Dendritic cell treated with granulocyte-macrophage colony-stimulating factor and Interleukin-4, amounts not matched to agents 40 ng/mL and 50 ng/mL, for 4 days (primary cell): ENCODE measurements at regions not wholly inside any gene's neighbourhood (a gene's known extent, or its start where the extent isn't known, plus 50 kb on each side); places are given as distances from the start of the nearest gene placed in this dataset.
"Not testable (repeated sequence)": the region's sequence is repeated elsewhere in the genome, so short reads cannot be mapped to it uniquely, and the experiment has no call there.

Experiments
- H3K27ac Mint-ChIP-seq: one replicate; pipeline ENCODE4 v1.8.0; 2022; ENCODE audit warnings: mild to moderate bottlenecking, mixed read lengths
- H3K27me3 Mint-ChIP-seq: one replicate; pipeline ENCODE4 v1.8.0; 2022; ENCODE audit warnings: mild to moderate bottlenecking, mixed read lengths
- H3K36me3 Mint-ChIP-seq: one replicate; pipeline ENCODE4 v1.8.0; 2022; ENCODE audit warnings: low read depth, mixed read lengths
- H3K4me1 Mint-ChIP-seq: one replicate; pipeline ENCODE4 v1.8.0; 2022; ENCODE audit warnings: low read depth, mixed read lengths
- H3K4me3 Mint-ChIP-seq: one replicate; pipeline ENCODE4 v1.8.0; 2022; ENCODE audit warnings: mild to moderate bottlenecking, moderate library complexity, mixed read lengths
- H3K9me3 Mint-ChIP-seq: one replicate; pipeline ENCODE4 v1.8.0; 2022; ENCODE audit warnings: mixed read lengths
- intact Hi-C: fragments of 100-400 bp; cut with micrococcal nuclease; formaldehyde crosslinking; loops from one replicate; pipeline ENCODE4 v1.15.0; 2022

DNA sequence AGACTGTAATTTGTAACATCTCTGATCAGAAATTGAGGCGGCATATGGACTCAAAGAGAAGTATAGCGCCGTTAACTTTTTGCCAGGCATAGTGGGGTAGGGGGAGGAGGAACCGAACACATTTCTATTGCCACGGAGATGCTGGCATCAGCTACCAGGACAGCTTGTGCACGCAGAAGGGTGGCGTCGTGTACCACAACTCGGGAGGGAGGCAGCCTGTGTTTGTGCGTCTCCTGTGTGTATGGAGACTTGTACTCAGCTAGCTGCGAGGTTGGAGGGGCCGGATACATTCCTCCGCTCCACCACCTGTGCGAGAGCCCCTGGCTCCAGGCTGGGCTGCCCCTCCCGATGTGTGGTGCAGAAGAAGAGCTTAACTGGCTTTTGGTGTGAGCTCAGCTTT, 634.8 kb downstream of the TYW1 start:
- Mint-ChIP-seq H3K9me3 (peaks cover under 1% of the 10 kb centered on the region), H3K36me3 (no peaks in the 10 kb centered on the region), H3K4me3 (no peak overlapping the region), H3K27me3 (no peaks in the 10 kb centered on the region), H3K4me1 (no peaks in the 10 kb centered on the region), H3K27ac (no peak overlapping the region)
- intact Hi-C loops, result no loop called here

GRCh38 chr7:67635271-67635670, 638.6 kb downstream of the TYW1 start:
- H3K4me1 Mint-ChIP-seq, result no peaks in the 10 kb centered on the region
- no peak overlapping the region for H3K4me3 Mint-ChIP-seq
- intact Hi-C loops, result no loop called here
- no peak overlapping the region for H3K27ac Mint-ChIP-seq
- no peaks in the 10 kb centered on the region for H3K27me3 Mint-ChIP-seq
- peaks cover 9% of the 10 kb centered on the region for H3K9me3 Mint-ChIP-seq
- no peaks in the 10 kb centered on the region for H3K36me3 Mint-ChIP-seq

DNA sequence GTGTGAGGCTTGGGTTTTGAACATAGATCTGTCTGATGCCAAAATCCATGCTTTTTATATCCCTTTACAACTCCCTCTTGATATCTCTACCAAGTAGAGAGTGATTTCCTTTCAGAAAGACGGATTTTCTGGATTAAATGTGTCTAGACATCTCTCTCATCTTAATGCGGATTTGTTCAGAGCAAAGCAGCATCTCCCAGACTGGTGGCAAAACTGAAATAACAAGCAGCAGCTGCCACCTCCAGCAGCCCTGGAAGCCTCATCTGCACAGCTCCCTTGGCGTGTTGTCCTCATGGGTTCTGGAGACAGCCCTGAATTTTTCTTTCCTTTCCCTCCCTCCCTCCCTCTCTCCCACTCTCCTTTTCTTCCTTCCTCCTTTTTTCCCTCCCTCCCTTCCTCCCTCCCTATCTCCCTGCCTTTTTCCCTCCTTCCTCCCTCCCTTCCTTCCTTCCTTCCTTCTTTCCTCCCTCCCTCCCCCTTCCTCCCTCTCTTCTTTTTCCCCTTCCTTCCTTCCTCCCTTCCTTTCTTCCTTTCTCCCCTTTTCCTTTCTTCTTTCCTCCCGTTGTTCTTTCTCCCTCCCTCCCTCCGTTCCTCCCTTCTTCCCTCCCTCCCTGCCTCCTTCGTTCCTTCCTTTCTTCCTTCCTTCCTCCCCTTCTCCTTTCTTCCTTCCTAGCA, 639.9 kb downstream of the TYW1 start:
- no peaks in the 10 kb centered on the region for H3K36me3 Mint-ChIP-seq
- no peaks in the 10 kb centered on the region for H3K4me1 Mint-ChIP-seq
- intact Hi-C loops, result no loop called here

GRCh38 chr7:67637023-67637358, 640.4 kb downstream of the TYW1 start:
- H3K27me3 Mint-ChIP-seq, result no peaks in the 10 kb centered on the region
- intact Hi-C loops, result no loop called here
- no peak overlapping the region for H3K4me3 Mint-ChIP-seq
- no peaks in the 10 kb centered on the region for H3K4me1 Mint-ChIP-seq
- H3K9me3 Mint-ChIP-seq, result peaks cover 9% of the 10 kb centered on the region
- H3K27ac Mint-ChIP-seq, result no peak overlapping the region
- H3K36me3 Mint-ChIP-seq, result no peaks in the 10 kb centered on the region

More for the DNA sequence above, 639.9 kb downstream of the TYW1 start:
- Mint-ChIP-seq H3K4me3 (no peak overlapping the region), H3K9me3 (peaks cover 9% of the 10 kb centered on the region), H3K27ac (no peak overlapping the region), H3K27me3 (no peaks in the 10 kb centered on the region)

DNA sequence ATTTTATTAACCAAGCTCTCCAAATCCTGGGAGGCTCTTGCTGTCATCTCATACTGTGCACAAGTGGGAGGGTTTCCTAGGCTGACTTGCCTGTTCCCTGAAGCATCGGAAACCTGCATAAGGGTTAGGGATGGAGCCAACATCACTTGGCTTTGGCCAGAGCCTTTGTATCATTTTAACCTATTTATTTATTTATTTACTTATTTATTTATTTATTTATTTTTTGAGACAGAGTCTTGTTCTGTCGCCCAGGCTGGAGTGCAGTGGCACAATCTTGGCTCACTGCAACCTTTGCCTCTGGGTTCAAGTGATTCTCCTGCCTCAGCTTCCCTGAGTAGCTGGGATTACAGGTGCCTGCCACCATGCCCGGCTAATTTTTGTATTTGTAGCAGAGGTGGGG, 645.9 kb downstream of the TYW1 start:
- peaks cover 22% of the 10 kb centered on the region for H3K9me3 Mint-ChIP-seq
- H3K27me3 Mint-ChIP-seq, H3K4me3 Mint-ChIP-seq, H3K4me1 Mint-ChIP-seq, H3K27ac Mint-ChIP-seq, H3K36me3 Mint-ChIP-seq, intact Hi-C loops: not testable (repeated sequence)

DNA sequence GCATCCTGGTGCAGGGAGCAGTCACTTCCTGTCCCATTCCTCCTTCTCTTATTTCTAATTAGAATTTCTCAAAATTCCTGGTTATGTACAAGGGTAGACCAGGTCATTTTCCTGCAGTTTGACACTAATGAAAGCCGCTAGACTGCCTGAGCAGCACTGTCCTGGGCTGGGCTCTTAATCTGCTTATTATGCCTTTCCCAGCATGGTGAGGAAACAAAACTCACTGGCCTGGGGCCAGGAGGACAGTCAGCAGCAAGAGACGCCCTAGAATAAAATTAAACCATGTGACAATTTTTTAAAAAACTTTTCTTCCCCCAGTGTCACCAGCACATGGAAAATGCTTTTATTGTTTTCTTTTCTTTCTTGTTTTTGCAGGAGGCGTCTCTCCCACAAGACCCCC, 647.5 kb downstream of the TYW1 start:
- Mint-ChIP-seq H3K9me3 (peaks cover 29% of the 10 kb centered on the region), H3K36me3 (no peaks in the 10 kb centered on the region), H3K27me3 (no peaks in the 10 kb centered on the region), H3K4me3 (no peak overlapping the region), H3K4me1 (no peaks in the 10 kb centered on the region), H3K27ac (no peak overlapping the region)
- intact Hi-C loops, result no loop called here

DNA sequence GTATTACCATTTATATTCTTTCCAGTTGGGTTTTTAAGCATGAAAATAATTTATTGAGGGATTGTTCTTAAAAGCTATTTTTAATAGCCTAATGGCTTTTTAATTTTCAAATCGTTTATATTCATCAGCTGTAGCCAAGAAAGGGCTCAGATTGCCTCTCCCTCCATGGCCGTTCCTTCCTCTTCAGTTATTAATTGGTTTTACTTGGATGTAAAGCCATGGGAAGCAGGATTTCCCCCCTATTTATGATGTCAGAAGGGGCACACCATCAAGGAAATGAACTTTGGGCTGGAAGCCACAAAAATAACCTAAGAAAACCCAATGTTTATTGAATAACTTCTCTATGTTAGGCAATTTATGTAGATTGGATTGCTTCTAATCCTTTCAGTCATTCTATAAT, 656.3 kb downstream of the TYW1 start:
- no peaks in the 10 kb centered on the region for H3K4me1 Mint-ChIP-seq
- H3K27ac Mint-ChIP-seq, result no peak overlapping the region
- intact Hi-C loops, result no loop called here
- H3K27me3 Mint-ChIP-seq, result no peaks in the 10 kb centered on the region
- peaks cover 20% of the 10 kb centered on the region for H3K9me3 Mint-ChIP-seq
- no peaks in the 10 kb centered on the region for H3K36me3 Mint-ChIP-seq
- H3K4me3 Mint-ChIP-seq, result no peak overlapping the region

DNA sequence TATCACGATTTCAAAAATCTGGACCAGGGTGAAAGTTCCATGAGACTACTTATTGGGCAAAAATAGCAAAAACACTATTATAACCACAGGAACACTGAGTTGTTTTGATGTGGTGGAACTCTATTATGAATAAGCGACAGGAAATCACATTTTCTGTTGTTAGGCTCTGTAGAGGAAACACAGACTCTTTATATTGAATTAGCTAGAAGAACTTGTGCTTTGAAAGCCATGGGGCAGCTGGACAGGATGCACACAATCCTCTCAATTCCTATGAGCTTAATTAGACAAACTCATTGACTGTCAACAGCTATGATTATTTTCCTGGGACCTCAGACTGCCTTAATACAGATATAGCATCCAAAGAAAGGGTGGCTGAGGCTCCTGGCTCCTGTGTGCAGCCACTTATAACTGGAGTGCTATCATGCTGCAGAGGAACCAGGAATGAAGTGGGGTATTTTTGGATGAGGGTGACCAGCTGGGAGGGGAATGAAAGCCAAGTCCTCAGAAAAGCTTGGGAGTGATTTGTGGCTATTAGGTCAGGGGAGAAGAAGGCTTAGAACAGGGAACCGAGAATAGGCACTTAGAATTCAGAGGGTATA, 657.3 kb downstream of the TYW1 start:
- Mint-ChIP-seq H3K4me3 (no peak overlapping the region), H3K27ac (no peak overlapping the region), H3K36me3 (no peaks in the 10 kb centered on the region), H3K4me1 (no peaks in the 10 kb centered on the region), H3K9me3 (peaks cover 15% of the 10 kb centered on the region), H3K27me3 (no peaks in the 10 kb centered on the region)
- intact Hi-C loops, result no loop called here

- no peak overlapping the region for H3K27ac Mint-ChIP-seq
- H3K36me3 Mint-ChIP-seq, result no peaks in the 10 kb centered on the region
- no peak overlapping the region for H3K4me3 Mint-ChIP-seq
- H3K4me1 Mint-ChIP-seq, result no peaks in the 10 kb centered on the region
- H3K9me3 Mint-ChIP-seq, result peaks cover 12% of the 10 kb centered on the region
- intact Hi-C loops, result no loop called here
- no peaks in the 10 kb centered on the region for H3K27me3 Mint-ChIP-seq
These were observed 658.0 kb downstream of the TYW1 start for GRCh38 chr7:67654642-67655041.

DNA sequence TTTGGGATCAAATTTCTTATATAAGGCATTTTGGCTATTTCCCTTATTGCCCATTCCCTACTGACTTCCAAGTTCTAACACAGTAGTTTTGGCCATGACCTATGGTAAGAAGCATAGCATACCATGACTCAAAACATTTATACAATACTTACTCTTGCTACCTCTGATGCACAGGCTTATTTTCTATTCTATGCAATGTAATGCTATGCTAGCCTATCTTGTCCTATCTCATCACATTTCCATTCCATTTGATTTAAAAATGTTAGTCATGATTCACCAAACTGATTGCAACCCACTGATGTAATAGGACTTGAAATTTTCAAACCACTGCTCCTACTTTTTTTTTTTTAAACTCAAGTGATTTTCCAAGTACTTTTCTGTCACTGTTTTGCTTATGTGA, 658.5 kb downstream of the TYW1 start:
- H3K4me3 Mint-ChIP-seq, result no peak overlapping the region
- H3K9me3 Mint-ChIP-seq, result peaks cover 12% of the 10 kb centered on the region
- H3K27ac Mint-ChIP-seq, result no peak overlapping the region
- intact Hi-C loops, result no loop called here
- no peaks in the 10 kb centered on the region for H3K36me3 Mint-ChIP-seq
- no peaks in the 10 kb centered on the region for H3K4me1 Mint-ChIP-seq
- no peaks in the 10 kb centered on the region for H3K27me3 Mint-ChIP-seq

GRCh38 chr7:67659091-67659490, 662.5 kb downstream of the TYW1 start:
- H3K27me3 Mint-ChIP-seq, result no peaks in the 10 kb centered on the region
- H3K4me1 Mint-ChIP-seq, result no peaks in the 10 kb centered on the region
- H3K36me3 Mint-ChIP-seq, result no peaks in the 10 kb centered on the region
- H3K9me3 Mint-ChIP-seq, result peaks cover 30% of the 10 kb centered on the region
- H3K4me3 Mint-ChIP-seq, result no peak overlapping the region
- intact Hi-C loops, result no loop called here
- no peak overlapping the region for H3K27ac Mint-ChIP-seq

DNA sequence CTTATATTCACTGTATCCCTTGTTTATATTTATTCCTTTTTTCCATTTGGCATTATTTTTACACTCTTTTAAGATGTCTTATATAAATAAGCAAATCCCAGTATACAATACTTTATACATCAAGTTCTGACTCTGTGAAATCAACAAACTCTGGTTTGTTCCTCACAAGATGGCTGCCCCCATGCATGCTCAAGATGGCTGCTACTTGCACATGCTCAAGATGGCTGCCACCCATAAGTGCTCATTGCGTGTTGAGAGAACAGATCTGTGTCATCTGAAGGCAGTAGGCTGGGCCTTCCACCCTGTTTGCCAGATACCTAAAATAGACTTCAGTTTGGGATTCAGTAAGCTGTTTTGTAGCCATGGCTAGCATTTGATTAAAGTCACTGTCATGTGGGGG, 666.2 kb downstream of the TYW1 start:
- H3K4me3 Mint-ChIP-seq, result no peak overlapping the region
- no peak overlapping the region for H3K27ac Mint-ChIP-seq
- no peaks in the 10 kb centered on the region for H3K36me3 Mint-ChIP-seq
- H3K4me1 Mint-ChIP-seq, result no peaks in the 10 kb centered on the region
- intact Hi-C loops, result no loop called here
- H3K9me3 Mint-ChIP-seq, result peaks cover 28% of the 10 kb centered on the region
- no peaks in the 10 kb centered on the region for H3K27me3 Mint-ChIP-seq

- Mint-ChIP-seq H3K4me1 (no peaks in the 10 kb centered on the region), H3K27ac (no peak overlapping the region), H3K36me3 (no peaks in the 10 kb centered on the region), H3K27me3 (no peaks in the 10 kb centered on the region), H3K9me3 (peaks cover 30% of the 10 kb centered on the region), H3K4me3 (no peak overlapping the region)
- intact Hi-C loops, result no loop called here
These were observed 667.0 kb downstream of the TYW1 start for GRCh38 chr7:67663644-67664043.

- H3K4me3 Mint-ChIP-seq, H3K4me1 Mint-ChIP-seq, intact Hi-C loops, H3K36me3 Mint-ChIP-seq, H3K27ac Mint-ChIP-seq, H3K27me3 Mint-ChIP-seq: not testable (repeated sequence)
- peaks cover 42% of the 10 kb centered on the region for H3K9me3 Mint-ChIP-seq
These were observed 669.7 kb downstream of the TYW1 start for GRCh38 chr7:67666359-67666758.

GRCh38 chr7:67671006-67671548, 674.4 kb downstream of the TYW1 start:
- H3K27me3 Mint-ChIP-seq, result no peaks in the 10 kb centered on the region
- intact Hi-C loops, result no loop called here
- no peak overlapping the region for H3K4me3 Mint-ChIP-seq
- no peaks in the 10 kb centered on the region for H3K36me3 Mint-ChIP-seq
- no peak overlapping the region for H3K27ac Mint-ChIP-seq
- peaks cover 50% of the 10 kb centered on the region for H3K9me3 Mint-ChIP-seq
- no peaks in the 10 kb centered on the region for H3K4me1 Mint-ChIP-seq
